Natural killer cell treated with Interleukin-12 subunit alpha and Interleukin-12 subunit beta and Interleukin-15 and Interleukin-18, amount 100 ng/mL, for 72 hours (primary cell): ENCODE measurements at regions not wholly inside any gene's neighbourhood (a gene's known extent, or its start where the extent isn't known, plus 50 kb on each side); places are given as distances from the start of the nearest gene placed in this dataset.

Source experiments
- ATAC-seq, 2 donors: fragments of 150-1000 bp; cut with Tn5 transposase in 1 of 2; sonication (Bioruptor Pico), chemical (Tn5 transposase) in 1 of 2; 2 replicates each; pipeline ENCODE4 v1.10.0; 2021
- DNase-seq: peaks from one replicate; pipeline ENCODE4 v3.0.0; 2022; ENCODE audit warnings: low spot score
- H3K27ac Mint-ChIP-seq, 2 donors: 1 replicate in 1 of 2; 2 replicates in 1 of 2; pipeline ENCODE4 v1.8.0; 2022; ENCODE audit warnings: mixed read lengths in 2 of 2, mild to moderate bottlenecking in 1 of 2, moderate library complexity in 1 of 2
- H3K27me3 Mint-ChIP-seq, 2 donors: 1 replicate in 1 of 2; 2 replicates in 1 of 2; pipeline ENCODE4 v1.8.0; 2022; ENCODE audit warnings: mixed read lengths in 2 of 2
- H3K36me3 Mint-ChIP-seq: one replicate; pipeline ENCODE4 v1.8.0; 2022; ENCODE audit warnings: mixed read lengths
- H3K4me1 Mint-ChIP-seq, 2 donors: 1 replicate in 1 of 2; 2 replicates in 1 of 2; pipeline ENCODE4 v1.8.0; 2022; ENCODE audit warnings: low read depth in 2 of 2, mixed read lengths in 2 of 2, mild to moderate bottlenecking in 1 of 2
- H3K4me3 Mint-ChIP-seq: one replicate; pipeline ENCODE4 v1.8.0; 2022; ENCODE audit warnings: mixed read lengths
- H3K9me3 Mint-ChIP-seq: 2 replicates; pipeline ENCODE4 v1.8.0; 2022; ENCODE audit warnings: mixed read lengths

- H3K27me3 Mint-ChIP-seq = peaks cover 0 to 2% of the 10 kb centered on the region in 2 donors
- DNase-seq (no peak), ATAC-seq (no peak)
- H3K36me3 Mint-ChIP-seq = no peaks in the 10 kb centered on the region
- H3K27ac Mint-ChIP-seq = no peak overlapping the region
- no peaks in the 10 kb centered on the region for H3K4me1 Mint-ChIP-seq
- H3K4me3 Mint-ChIP-seq = no peak overlapping the region
- no peaks in the 10 kb centered on the region for H3K9me3 Mint-ChIP-seq
Observed at GRCh38 chr3:153110041-153110440, 52.0 kb upstream of the RAP2B start.

DNA sequence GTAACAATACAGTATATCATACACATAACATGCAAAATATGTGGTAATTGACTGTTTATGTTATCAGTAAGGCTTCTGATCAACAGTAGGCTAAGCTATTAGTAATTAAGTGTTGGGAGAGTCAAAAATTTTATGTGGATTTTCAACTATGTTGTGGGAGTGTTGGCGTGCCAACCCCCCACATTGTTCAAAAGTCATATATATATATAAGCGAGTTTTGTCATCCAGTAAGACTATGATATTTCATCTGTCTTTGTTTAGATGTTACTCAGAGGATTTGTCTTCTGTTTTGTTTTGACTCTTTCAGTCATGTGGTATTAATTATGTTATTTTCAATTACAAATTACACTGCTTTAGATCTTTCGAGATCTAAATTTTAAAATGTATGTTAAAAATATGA is 51.0 kb upstream of the RAP2B start:
- Mint-ChIP-seq H3K36me3 (no peaks in the 10 kb centered on the region), H3K9me3 (no peaks in the 10 kb centered on the region), H3K27ac (no peak overlapping the region), H3K4me3 (no peak overlapping the region), H3K4me1 (no peaks in the 10 kb centered on the region), H3K27me3 (peaks cover 0 to 2% of the 10 kb centered on the region in 2 donors)
- ATAC-seq = no peak
- no peak for DNase-seq
